ENCODE measurements at regions not wholly inside any gene's neighbourhood (a gene's known extent, or its start where the extent isn't known, plus 50 kb on each side); places are given as distances from the start of the nearest gene placed in this dataset.

GRCh38 chr6:90669846-90670245 is 83.0 kb upstream of the MAP3K7 start:
- intact Hi-C loops (cut with DNase I), result no loop called here
- no peaks in the 10 kb centered on the region for H3K9me3 ChIP-seq
- WGBS (ENCODE audit: insufficient coverage, low coverage, low lambda C conversion rate, missing lambda C conversion rate), result 35% methylated on average over 1 of the region's 1 CpG
- H3K27me3 ChIP-seq, result no peaks in the 10 kb centered on the region
- no peaks in the 10 kb centered on the region for H3K4me1 ChIP-seq
- DNase-seq (no peak), ATAC-seq (no peak)
- H3K27ac ChIP-seq, result no peak overlapping the region
- H3K36me3 ChIP-seq, result no peaks in the 10 kb centered on the region
- no peak for TF ChIP-seq POLR2A (IDR thresholded peaks at IDR 0.05)
- TF ChIP-seq, protein P1, sequence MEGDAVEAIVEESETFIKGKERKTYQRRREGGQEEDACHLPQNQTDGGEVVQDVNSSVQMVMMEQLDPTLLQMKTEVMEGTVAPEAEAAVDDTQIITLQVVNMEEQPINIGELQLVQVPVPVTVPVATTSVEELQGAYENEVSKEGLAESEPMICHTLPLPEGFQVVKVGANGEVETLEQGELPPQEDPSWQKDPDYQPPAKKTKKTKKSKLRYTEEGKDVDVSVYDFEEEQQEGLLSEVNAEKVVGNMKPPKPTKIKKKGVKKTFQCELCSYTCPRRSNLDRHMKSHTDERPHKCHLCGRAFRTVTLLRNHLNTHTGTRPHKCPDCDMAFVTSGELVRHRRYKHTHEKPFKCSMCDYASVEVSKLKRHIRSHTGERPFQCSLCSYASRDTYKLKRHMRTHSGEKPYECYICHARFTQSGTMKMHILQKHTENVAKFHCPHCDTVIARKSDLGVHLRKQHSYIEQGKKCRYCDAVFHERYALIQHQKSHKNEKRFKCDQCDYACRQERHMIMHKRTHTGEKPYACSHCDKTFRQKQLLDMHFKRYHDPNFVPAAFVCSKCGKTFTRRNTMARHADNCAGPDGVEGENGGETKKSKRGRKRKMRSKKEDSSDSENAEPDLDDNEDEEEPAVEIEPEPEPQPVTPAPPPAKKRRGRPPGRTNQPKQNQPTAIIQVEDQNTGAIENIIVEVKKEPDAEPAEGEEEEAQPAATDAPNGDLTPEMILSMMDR (IDR thresholded peaks at IDR 0.05), result no peak
- H3K4me3 ChIP-seq, result no peak overlapping the region

GRCh38 chr6:90669420-90669819 is 82.5 kb upstream of the MAP3K7 start:
- DNase-seq, result no peak
- Histone ChIP-seq H3K9me3 (no peaks in the 10 kb centered on the region), H3K27ac (no peak overlapping the region), H3K27me3 (no peaks in the 10 kb centered on the region), H3K36me3 (no peaks in the 10 kb centered on the region), H3K4me3 (no peak overlapping the region), H3K4me1 (no peaks in the 10 kb centered on the region)
- no peak for ATAC-seq
- no peak for TF ChIP-seq POLR2A (IDR thresholded peaks at IDR 0.05)
- TF ChIP-seq, protein P1 (IDR thresholded peaks at IDR 0.05), result no peak
- intact Hi-C loops (cut with DNase I), result no loop called here
- WGBS (ENCODE audit: insufficient coverage, low coverage, low lambda C conversion rate, missing lambda C conversion rate), result 24% methylated on average over 2 of the region's 2 CpGs

DNA sequence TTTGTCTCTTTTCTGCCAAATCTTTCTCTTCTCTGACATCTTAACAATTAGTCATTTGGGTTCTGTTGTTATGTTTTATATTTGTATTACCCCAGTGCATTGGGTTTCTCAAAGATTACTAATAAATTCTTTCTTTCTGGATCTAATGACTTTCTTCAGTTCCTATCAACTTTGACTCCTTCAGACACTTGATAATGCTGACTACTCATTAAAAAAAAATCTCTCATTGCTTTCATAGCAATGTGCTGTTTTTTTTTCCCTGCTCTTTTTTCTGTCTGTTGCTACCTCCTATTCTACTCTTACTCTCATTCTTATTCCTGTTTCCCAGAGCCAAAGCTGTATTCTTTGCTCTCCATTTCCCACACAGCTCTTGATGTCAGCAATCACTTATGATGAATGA is 81.3 kb upstream of the MAP3K7 start:
- DNase-seq (no peak), ATAC-seq (no peak)
- Histone ChIP-seq H3K36me3 (no peaks in the 10 kb centered on the region), H3K27ac (no peak overlapping the region), H3K9me3 (no peaks in the 10 kb centered on the region), H3K4me3 (no peak overlapping the region), H3K4me1 (no peaks in the 10 kb centered on the region), H3K27me3 (no peaks in the 10 kb centered on the region)
- TF ChIP-seq POLR2A (IDR thresholded peaks at IDR 0.05), result no peak
- TF ChIP-seq, protein P1 (IDR thresholded peaks at IDR 0.05), result no peak
- intact Hi-C loops (cut with DNase I), result no loop called here

DNA sequence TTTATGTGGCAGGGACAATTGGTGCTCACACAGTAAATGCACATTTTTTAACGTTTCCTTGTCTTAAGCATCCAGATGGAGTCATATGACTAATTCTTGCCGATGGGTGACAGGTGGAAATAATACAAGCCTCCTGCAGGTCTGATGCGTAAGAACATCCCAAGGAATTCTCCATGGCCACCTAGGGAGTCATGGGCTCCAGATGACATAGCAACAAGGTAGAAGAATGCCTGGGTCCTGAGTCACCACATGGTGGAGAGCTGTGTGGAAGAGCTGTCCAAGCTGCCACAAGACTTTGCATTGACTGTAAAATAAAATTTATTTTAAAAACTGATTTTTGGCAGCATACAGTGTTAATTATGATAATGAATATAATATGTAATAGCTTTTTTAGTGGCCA is 77.0 kb upstream of the MAP3K7 start:
- WGBS (ENCODE audit: insufficient coverage, low coverage, low lambda C conversion rate, missing lambda C conversion rate), result 78% methylated on average over 3 of the region's 3 CpGs
- H3K36me3 ChIP-seq, result no peaks in the 10 kb centered on the region
- no peaks in the 10 kb centered on the region for H3K9me3 ChIP-seq
- no peaks in the 10 kb centered on the region for H3K27me3 ChIP-seq
- no peak for TF ChIP-seq POLR2A (IDR thresholded peaks at IDR 0.05)
- TF ChIP-seq, protein P1 (IDR thresholded peaks at IDR 0.05), result no peak
- ATAC-seq, result no peak
- no peak overlapping the region for H3K4me3 ChIP-seq
- no peaks in the 10 kb centered on the region for H3K4me1 ChIP-seq
- DNase-seq, result no peak
- intact Hi-C loops (cut with DNase I), result no loop called here
- H3K27ac ChIP-seq, result no peak overlapping the region

- no peak for DNase-seq
- no peak for ATAC-seq
- Histone ChIP-seq H3K27me3 (no peaks in the 10 kb centered on the region), H3K4me3 (no peak overlapping the region), H3K9me3 (no peaks in the 10 kb centered on the region), H3K36me3 (no peaks in the 10 kb centered on the region), H3K27ac (no peak overlapping the region), H3K4me1 (no peaks in the 10 kb centered on the region)
- 25% methylated on average over 2 of the region's 2 CpGs for whole genome bisulfite sequencing (ENCODE audit: insufficient coverage, low coverage, low lambda C conversion rate, missing lambda C conversion rate)
- TF ChIP-seq, protein P1 (IDR thresholded peaks at IDR 0.05), result no peak
- no peak for TF ChIP-seq POLR2A (IDR thresholded peaks at IDR 0.05)
- intact Hi-C loops (cut with DNase I), result no loop called here
These were observed 76.2 kb upstream of the MAP3K7 start for GRCh38 chr6:90663106-90663505.
